SK-N-MC (cell line): ENCODE measurements at regions not wholly inside any gene's neighbourhood (a gene's known extent, or its start where the extent isn't known, plus 50 kb on each side); places are given as distances from the start of the nearest gene placed in this dataset.

ENCODE experiments used
- DNase-seq: peaks from one replicate; pipeline ENCODE4 v3.0.0-alpha.2; 2011; ENCODE audit warnings: low read depth, low spot score
- H3K27ac ChIP-seq: fragments of 200-600 bp; sonication (generic); 2 replicates; pipeline ENCODE4 v1.5.1; 2016; ENCODE audit warnings: mixed run types
- H3K36me3 ChIP-seq: fragments of 200-600 bp; sonication (generic); 2 replicates; pipeline ENCODE4 v1.6.1; 2017; ENCODE audit warnings: antibody characterized with exemption, low read length, mixed read lengths; ENCODE audit not compliant: insufficient read depth
- H3K4me3 ChIP-seq: fragments of 200-600 bp; sonication (generic); 2 replicates; pipeline ENCODE4 v1.5.1; 2016
- H3K9ac ChIP-seq: fragments of 200-600 bp; sonication (generic); 2 replicates; pipeline ENCODE4 v1.8.0; 2017; ENCODE audit warnings: mixed run types, mixed read lengths; ENCODE audit not compliant: insufficient read length
- H3K9me3 ChIP-seq: fragments of 200-600 bp; sonication (generic); 2 replicates; pipeline ENCODE4 v1.6.1; 2017; ENCODE audit warnings: low read depth, mild to moderate bottlenecking, antibody characterized with exemption, low read length, moderate library complexity, mixed read lengths
- EZH2 ChIP-seq: fragments of 200-600 bp; sonication (generic); IDR thresholded peaks from one replicate; pipeline ENCODE4 v1.6.1; 2017; ENCODE audit warnings: antibody characterized with exemption
- FOXP2 ChIP-seq: optimal IDR thresholded peaks from 2 replicates; pipeline ENCODE3; 2011; ENCODE audit warnings: mild to moderate bottlenecking, moderate library complexity; ENCODE audit not compliant: insufficient read depth; ENCODE audit errors: extremely low read length, control extremely low read depth
- POLR2AphosphoS5 ChIP-seq: IDR thresholded peaks from 2 replicates; pipeline ENCODE4 v1.6.1; 2012; ENCODE audit warnings: mild to moderate bottlenecking, low read depth, low read length, borderline replicate concordance

- TF ChIP-seq POLR2AphosphoS5 (no peak), FOXP2 (no peak), EZH2 (no peak)
Measured at GRCh38 chr9:4375424-4376200, 75.7 kb upstream of the GLIS3 start.

GRCh38 chr9:4371108-4371507 is 71.2 kb upstream of the GLIS3 start:
- TF ChIP-seq FOXP2 (no peak), EZH2 (no peak), POLR2AphosphoS5 (no peak)
- no peak for DNase-seq
- Histone ChIP-seq H3K9me3 (no peaks in the 10 kb centered on the region), H3K36me3 (no peaks in the 10 kb centered on the region), H3K27ac (no peak overlapping the region), H3K4me3 (no peak overlapping the region), H3K9ac (no peak overlapping the region)

More at GRCh38 chr9:4375424-4376200, 75.7 kb upstream of the GLIS3 start:
- Histone ChIP-seq H3K27ac (0 out of 2 replicates have a peak overlapping the region, but pooled peaks have one; percentile 2), H3K4me3 (no peak overlapping the region), H3K9ac (no peak overlapping the region), H3K9me3 (no peaks in the 10 kb centered on the region), H3K36me3 (no peaks in the 10 kb centered on the region)
- peak; percentile 28 for DNase-seq

- no peak overlapping the region for H3K9ac ChIP-seq
- H3K9me3 ChIP-seq = no peaks in the 10 kb centered on the region
- TF ChIP-seq EZH2 (no peak), FOXP2 (no peak), POLR2AphosphoS5 (no peak)
- DNase-seq = no peak
- H3K4me3 ChIP-seq = no peak overlapping the region
- no peak overlapping the region for H3K27ac ChIP-seq
- H3K36me3 ChIP-seq = no peaks in the 10 kb centered on the region
Measured at GRCh38 chr9:4370501-4370900, 70.6 kb upstream of the GLIS3 start.

DNA sequence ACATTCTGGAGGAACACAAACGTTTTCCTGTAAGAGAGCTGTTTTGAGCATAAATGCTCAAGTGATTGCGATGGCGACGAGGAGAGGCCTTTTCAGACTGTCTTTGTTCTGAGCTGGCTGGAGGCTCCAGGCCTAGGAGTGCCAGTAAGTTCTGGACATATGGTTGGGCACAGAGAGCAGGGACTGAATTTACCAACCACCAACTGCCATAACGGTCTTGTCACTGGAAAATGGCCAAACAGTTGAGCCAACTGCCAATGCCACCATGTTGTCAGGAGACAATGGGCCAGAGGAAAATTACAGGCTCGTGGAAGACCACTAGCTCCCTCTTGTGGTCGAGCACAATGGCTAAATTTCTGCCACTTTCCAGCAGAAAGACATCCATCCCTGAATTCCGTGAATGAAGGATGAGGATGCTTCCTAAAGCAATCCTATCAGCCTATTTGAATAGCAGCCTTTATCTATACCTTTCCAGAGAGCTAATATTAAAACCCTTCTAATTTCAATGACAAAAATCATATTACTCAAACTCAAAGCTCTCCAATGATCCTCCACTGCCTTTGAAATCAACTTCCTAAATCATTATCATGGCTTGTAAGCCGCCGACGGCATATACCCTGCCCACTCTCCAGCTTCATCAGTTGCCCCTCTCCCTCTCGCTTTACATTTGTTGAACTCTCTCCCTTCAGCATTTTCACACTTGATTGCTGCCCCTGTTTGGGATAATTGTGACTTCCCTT is 66.9 kb upstream of the GLIS3 start:
- no peak for DNase-seq
- no peak overlapping the region for H3K9ac ChIP-seq
- TF ChIP-seq FOXP2 = no peak
- no peaks in the 10 kb centered on the region for H3K9me3 ChIP-seq
- no peak overlapping the region for H3K27ac ChIP-seq
- H3K36me3 ChIP-seq = no peaks in the 10 kb centered on the region
- H3K4me3 ChIP-seq = no peak overlapping the region

- Histone ChIP-seq H3K36me3 (no peaks in the 10 kb centered on the region), H3K9ac (no peak overlapping the region), H3K27ac (no peak overlapping the region), H3K4me3 (no peak overlapping the region), H3K9me3 (no peaks in the 10 kb centered on the region)
- no peak for TF ChIP-seq EZH2
- no peak for TF ChIP-seq FOXP2
- no peak for TF ChIP-seq POLR2AphosphoS5
- DNase-seq = no peak
Measured at GRCh38 chr9:4365055-4365454, 65.2 kb upstream of the GLIS3 start.

- no peak for DNase-seq
- Histone ChIP-seq H3K27ac (no peak overlapping the region), H3K36me3 (no peaks in the 10 kb centered on the region), H3K9ac (no peak overlapping the region), H3K4me3 (no peak overlapping the region), H3K9me3 (no peaks in the 10 kb centered on the region)
- no peak for TF ChIP-seq FOXP2
- TF ChIP-seq POLR2AphosphoS5 = no peak
- no peak for TF ChIP-seq EZH2
Measured at GRCh38 chr9:4362281-4362680, 62.4 kb upstream of the GLIS3 start.

DNA sequence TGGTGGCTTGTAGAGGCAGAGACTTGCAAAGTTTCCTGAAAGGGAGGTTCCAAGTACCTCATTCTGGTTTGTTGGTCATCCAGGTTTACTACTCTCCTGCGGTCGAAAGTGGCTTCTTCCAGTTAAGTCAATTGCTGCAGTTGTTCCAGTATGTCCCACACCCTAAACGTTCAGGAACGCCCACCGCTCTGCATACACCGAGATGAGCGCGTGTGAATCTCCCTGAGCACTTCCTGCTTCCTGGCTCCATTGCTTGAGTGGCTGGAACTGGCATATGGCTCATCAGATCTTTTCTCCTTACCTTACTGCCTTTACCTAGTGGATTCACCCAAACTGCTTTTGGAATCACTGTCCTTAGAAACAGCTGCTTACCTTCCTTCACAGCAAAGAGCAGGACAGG is 59.1 kb upstream of the GLIS3 start:
- Histone ChIP-seq H3K36me3 (no peaks in the 10 kb centered on the region), H3K9ac (no peak overlapping the region), H3K4me3 (no peak overlapping the region), H3K27ac (no peak overlapping the region), H3K9me3 (no peaks in the 10 kb centered on the region)
- TF ChIP-seq EZH2 = no peak
- no peak for TF ChIP-seq POLR2AphosphoS5
- no peak for TF ChIP-seq FOXP2
- no peak for DNase-seq

- Histone ChIP-seq H3K9ac (no peak overlapping the region), H3K4me3 (no peak overlapping the region), H3K36me3 (no peaks in the 10 kb centered on the region), H3K9me3 (no peaks in the 10 kb centered on the region), H3K27ac (no peak overlapping the region)
- DNase-seq = no peak
- no peak for TF ChIP-seq FOXP2
- TF ChIP-seq EZH2 = no peak
- no peak for TF ChIP-seq POLR2AphosphoS5
Measured at GRCh38 chr9:4357929-4358328, 58.1 kb upstream of the GLIS3 start.

- no peak overlapping the region for H3K27ac ChIP-seq
- TF ChIP-seq EZH2 = no peak
- no peak for TF ChIP-seq FOXP2
- no peak for TF ChIP-seq POLR2AphosphoS5
- H3K36me3 ChIP-seq = no peaks in the 10 kb centered on the region
- H3K4me3 ChIP-seq = no peak overlapping the region
- H3K9me3 ChIP-seq = no peaks in the 10 kb centered on the region
- no peak overlapping the region for H3K9ac ChIP-seq
- DNase-seq = no peak
Measured at GRCh38 chr9:4356306-4356705, 56.4 kb upstream of the GLIS3 start.
